A549 (cell line): ENCODE measurements at regions not wholly inside any gene's neighbourhood (a gene's known extent, or its start where the extent isn't known, plus 50 kb on each side); places are given as distances from the start of the nearest gene placed in this dataset.

Experiments used
- POLR2A ChIP-seq: IDR thresholded peaks from 2 replicates; pipeline ENCODE4 v1.6.1; 2012; ENCODE audit warnings: mild to moderate bottlenecking, low read length
- POLR2AphosphoS2 ChIP-seq: conservative IDR thresholded peaks from 2 replicates; pipeline ENCODE4 v1.6.1; 2012; ENCODE audit warnings: low read length, improper control_type of control experiment, inconsistent platforms
- SMC3 ChIP-seq: fragments of >200 bp; sonication (Bioruptor Twin); formaldehyde crosslinking; IDR thresholded peaks from 3 replicates; pipeline ENCODE4 v1.6.1; 2018; ENCODE audit warnings: inconsistent platforms
- TF ChIP-seq, protein P1 (sequence below): IDR thresholded peaks from 2 replicates; pipeline ENCODE4 v1.6.1; 2012
- TF ChIP-seq, protein P2 (sequence below): fragments of >200 bp; sonication (Bioruptor Twin); formaldehyde crosslinking; IDR thresholded peaks from 3 replicates; pipeline ENCODE4 v1.5.1; 2016

DNA sequence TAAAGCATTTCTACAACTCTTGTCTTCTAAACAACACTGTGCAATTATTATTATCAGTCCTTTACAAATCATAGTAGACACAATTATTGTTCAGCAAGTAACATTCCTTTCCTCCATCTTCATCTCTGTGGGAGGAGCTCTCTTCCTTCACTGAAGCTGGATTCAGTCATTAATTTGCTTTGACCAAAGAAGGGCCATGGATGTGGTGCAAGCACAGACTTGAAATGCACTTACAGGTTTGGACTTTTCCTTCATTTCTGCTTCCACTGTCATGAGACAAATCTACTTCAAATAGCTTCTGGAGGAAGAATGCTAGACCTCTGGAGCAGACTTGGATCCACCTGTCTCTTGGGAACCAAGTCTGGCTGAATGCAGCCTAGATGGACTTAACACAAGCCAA lies 336.6 kb upstream of the SLITRK6 start:
- TF ChIP-seq, protein P1, sequence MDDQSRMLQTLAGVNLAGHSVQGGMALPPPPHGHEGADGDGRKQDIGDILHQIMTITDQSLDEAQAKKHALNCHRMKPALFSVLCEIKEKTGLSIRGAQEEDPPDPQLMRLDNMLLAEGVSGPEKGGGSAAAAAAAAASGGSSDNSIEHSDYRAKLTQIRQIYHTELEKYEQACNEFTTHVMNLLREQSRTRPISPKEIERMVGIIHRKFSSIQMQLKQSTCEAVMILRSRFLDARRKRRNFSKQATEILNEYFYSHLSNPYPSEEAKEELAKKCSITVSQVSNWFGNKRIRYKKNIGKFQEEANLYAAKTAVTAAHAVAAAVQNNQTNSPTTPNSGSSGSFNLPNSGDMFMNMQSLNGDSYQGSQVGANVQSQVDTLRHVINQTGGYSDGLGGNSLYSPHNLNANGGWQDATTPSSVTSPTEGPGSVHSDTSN, result no peak
- no peak for TF ChIP-seq POLR2AphosphoS2
- TF ChIP-seq POLR2A, result no peak
- TF ChIP-seq SMC3, result no peak
- TF ChIP-seq, protein P2, sequence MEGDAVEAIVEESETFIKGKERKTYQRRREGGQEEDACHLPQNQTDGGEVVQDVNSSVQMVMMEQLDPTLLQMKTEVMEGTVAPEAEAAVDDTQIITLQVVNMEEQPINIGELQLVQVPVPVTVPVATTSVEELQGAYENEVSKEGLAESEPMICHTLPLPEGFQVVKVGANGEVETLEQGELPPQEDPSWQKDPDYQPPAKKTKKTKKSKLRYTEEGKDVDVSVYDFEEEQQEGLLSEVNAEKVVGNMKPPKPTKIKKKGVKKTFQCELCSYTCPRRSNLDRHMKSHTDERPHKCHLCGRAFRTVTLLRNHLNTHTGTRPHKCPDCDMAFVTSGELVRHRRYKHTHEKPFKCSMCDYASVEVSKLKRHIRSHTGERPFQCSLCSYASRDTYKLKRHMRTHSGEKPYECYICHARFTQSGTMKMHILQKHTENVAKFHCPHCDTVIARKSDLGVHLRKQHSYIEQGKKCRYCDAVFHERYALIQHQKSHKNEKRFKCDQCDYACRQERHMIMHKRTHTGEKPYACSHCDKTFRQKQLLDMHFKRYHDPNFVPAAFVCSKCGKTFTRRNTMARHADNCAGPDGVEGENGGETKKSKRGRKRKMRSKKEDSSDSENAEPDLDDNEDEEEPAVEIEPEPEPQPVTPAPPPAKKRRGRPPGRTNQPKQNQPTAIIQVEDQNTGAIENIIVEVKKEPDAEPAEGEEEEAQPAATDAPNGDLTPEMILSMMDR, result no peak
